Stimulated activated naive CD8-positive, alpha-beta T cell treated with anti-CD3 and anti-CD28 coated beads, Interleukin-15, Interleukin-2, amounts not matched to agents 100 ng/mL and 50 ng/mL, for 24 hours (primary cell): ENCODE measurements at regions not wholly inside any gene's neighbourhood (a gene's known extent, or its start where the extent isn't known, plus 50 kb on each side); places are given as distances from the start of the nearest gene placed in this dataset.

ENCODE experiments used
- H3K27ac Mint-ChIP-seq: one replicate; pipeline ENCODE4 v1.8.0; 2021; ENCODE audit warnings: mild to moderate bottlenecking, mixed read lengths
- H3K27me3 Mint-ChIP-seq: one replicate; pipeline ENCODE4 v1.8.0; 2021; ENCODE audit warnings: mixed read lengths
- H3K36me3 Mint-ChIP-seq: one replicate; pipeline ENCODE4 v1.8.0; 2021; ENCODE audit warnings: low read depth, mixed read lengths
- H3K4me1 Mint-ChIP-seq: one replicate; pipeline ENCODE4 v1.8.0; 2021; ENCODE audit warnings: low read depth, mixed read lengths
- H3K4me3 Mint-ChIP-seq: one replicate; pipeline ENCODE4 v1.8.0; 2021; ENCODE audit warnings: mild to moderate bottlenecking, mixed read lengths
- H3K9me3 Mint-ChIP-seq: one replicate; pipeline ENCODE4 v1.8.0; 2021; ENCODE audit warnings: mixed read lengths

DNA sequence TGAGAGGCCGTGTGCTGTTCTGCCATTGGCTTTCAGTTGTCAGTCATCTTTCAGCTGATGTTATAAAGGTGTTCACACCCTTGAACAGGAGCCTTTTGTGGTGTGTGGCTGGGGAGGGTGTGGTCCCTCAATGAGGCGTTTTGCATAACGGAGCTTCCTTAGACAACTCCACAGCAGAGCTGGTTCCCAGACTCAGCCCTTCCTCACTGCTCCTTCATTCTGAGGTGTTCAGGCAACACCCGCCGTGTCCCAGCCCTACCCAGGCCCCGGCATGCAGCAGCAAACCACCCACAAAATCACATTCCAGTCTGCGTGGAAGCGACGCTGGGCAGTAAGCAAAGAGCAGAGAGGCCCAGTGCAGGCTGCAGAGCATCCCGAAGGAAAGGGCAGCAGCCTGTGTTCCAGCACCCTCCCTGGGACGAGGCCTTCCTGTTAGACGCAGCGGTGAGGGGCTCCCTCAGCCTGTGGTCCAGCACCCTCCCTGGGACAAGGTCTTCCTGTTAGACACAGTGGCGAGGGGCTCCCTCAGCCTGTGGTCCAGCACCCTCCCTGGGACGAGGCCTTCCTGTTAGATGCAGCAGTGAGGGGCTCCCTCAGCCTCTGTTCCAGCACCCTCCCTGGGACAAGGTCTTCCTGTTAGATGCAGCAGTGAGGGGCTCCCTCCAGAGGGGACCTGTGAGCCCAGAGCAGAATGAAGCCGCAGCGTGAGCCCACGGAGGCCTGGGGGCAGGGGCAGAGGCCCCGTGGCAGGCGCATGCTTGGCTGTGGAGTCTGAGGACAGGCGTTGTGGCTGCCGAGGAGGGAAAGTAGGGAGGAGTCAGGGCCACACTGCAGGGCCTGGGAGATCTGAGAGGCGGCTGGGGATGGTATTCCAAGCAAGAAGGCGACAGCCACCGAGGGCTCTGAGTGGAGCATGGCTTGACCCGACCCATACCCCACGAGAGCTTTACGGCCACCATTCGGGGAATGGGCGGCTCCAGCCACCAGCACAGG lies 201.8 kb upstream of the HDAC4 start:
- no peak overlapping the region for H3K27ac Mint-ChIP-seq
- peaks cover 12% of the 10 kb centered on the region for H3K27me3 Mint-ChIP-seq
- no peaks in the 10 kb centered on the region for H3K36me3 Mint-ChIP-seq
- no peak overlapping the region for H3K4me3 Mint-ChIP-seq
- no peaks in the 10 kb centered on the region for H3K9me3 Mint-ChIP-seq
- peaks cover 3% of the 10 kb centered on the region for H3K4me1 Mint-ChIP-seq

DNA sequence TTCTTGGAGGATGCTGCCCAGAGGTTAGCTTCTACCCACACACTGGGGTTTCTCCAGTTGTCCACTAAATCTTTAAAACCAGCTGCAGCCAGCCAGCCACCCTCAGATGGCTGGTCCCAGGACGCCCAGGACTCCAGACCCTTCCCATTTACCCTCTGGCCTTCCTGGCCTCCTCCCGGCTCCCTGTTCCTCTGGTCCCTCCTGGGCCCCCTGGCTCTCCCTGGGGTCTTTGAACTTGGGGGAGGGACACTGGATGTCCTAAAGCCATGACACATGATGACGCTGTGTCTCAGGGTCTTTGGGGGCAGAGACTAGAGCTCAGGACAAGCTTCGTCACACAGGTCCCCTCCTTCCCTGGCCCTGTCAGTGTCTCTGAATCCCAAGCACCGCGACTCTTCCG lies 201.1 kb upstream of the HDAC4 start:
- peaks cover 3% of the 10 kb centered on the region for H3K4me1 Mint-ChIP-seq
- H3K4me3 Mint-ChIP-seq = no peak overlapping the region
- H3K27me3 Mint-ChIP-seq = peaks cover 9% of the 10 kb centered on the region
- H3K9me3 Mint-ChIP-seq = no peaks in the 10 kb centered on the region
- no peak overlapping the region for H3K27ac Mint-ChIP-seq
- no peaks in the 10 kb centered on the region for H3K36me3 Mint-ChIP-seq

- Mint-ChIP-seq H3K36me3 (no peaks in the 10 kb centered on the region), H3K4me1 (peaks cover 3% of the 10 kb centered on the region), H3K9me3 (no peaks in the 10 kb centered on the region), H3K27me3 (peaks cover 9% of the 10 kb centered on the region), H3K27ac (no peak overlapping the region), H3K4me3 (no peak overlapping the region)
These were observed 200.5 kb upstream of the HDAC4 start for GRCh38 chr2:239601201-239601851.

DNA sequence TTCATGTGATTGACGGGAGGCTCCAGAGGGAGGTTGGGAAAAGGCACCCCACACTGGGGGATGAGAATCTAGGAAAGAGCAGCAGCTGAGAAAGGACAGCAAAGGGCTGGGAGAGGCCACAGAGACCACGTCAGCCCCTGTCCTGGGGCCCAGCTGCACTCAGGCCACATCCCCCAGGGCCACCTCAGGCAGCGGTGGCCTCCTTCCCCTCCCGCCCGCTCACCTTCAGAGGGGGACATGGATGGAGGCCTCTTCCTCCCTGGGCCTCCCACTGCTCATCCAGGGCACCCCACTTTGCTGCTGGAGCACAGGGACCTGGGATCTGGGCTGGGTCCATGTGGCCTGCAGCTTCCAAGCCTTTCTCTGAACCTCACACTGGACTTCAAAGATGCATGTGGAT lies 199.8 kb upstream of the HDAC4 start:
- Mint-ChIP-seq H3K27ac (peak overlapping the region; percentile 36), H3K4me3 (no peak overlapping the region), H3K9me3 (no peaks in the 10 kb centered on the region), H3K36me3 (no peaks in the 10 kb centered on the region), H3K27me3 (peaks cover 5% of the 10 kb centered on the region), H3K4me1 (peaks cover 3% of the 10 kb centered on the region)

DNA sequence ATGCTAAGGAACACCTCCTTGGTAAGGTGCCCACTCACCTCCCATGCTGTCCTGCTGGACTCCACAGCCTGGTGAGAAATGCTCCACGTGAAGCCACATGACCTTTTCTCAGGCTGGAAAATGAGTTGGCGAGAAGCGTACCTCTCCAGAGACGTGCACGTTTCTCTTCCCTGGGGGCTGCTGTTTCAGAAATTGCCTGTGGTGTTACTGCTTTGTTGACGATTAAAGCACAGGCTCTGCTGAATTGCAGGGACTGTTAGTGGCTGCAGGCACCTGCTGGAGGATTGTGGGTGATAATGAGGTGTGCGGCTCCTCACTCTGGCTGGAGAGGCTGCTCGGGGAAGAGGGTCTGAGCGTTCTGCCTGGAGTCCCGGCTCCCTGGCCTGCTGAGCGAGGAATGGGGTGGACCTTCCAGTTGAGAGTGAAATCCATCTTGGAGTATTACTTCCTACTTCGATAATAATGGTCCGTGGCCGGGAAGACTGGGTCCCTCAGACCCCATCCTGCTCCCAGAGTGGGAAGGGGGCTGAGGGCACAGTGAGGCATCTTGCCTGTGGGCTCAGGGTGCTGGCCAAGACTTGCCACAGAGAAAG lies 199.3 kb upstream of the HDAC4 start:
- peak overlapping the region; percentile 36 for H3K27ac Mint-ChIP-seq
- no peaks in the 10 kb centered on the region for H3K9me3 Mint-ChIP-seq
- peaks cover 1% of the 10 kb centered on the region for H3K27me3 Mint-ChIP-seq
- peaks cover 3% of the 10 kb centered on the region for H3K4me1 Mint-ChIP-seq
- H3K36me3 Mint-ChIP-seq = no peaks in the 10 kb centered on the region
- H3K4me3 Mint-ChIP-seq = no peak overlapping the region

DNA sequence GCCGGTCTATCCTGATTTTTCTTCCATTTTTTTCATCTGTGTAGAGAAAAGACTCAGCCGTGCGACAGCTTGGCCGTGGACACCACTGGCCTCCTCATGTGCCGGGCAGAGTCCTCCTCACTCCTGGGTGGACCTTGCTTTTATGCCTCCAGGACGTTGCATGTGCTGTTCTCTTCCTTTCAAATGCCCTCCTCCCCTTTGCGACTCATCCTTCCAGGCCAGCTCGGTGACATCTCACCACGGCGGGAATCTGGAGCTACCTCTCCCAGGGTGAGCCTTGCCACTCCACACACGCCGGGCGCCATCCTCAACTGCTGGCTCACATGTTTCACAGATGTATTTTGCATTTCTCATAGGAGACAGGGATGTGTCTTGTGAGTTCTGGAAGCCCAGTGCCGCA lies 198.5 kb upstream of the HDAC4 start:
- H3K36me3 Mint-ChIP-seq = no peaks in the 10 kb centered on the region
- H3K9me3 Mint-ChIP-seq = no peaks in the 10 kb centered on the region
- H3K4me3 Mint-ChIP-seq = no peak overlapping the region
- H3K27me3 Mint-ChIP-seq = no peaks in the 10 kb centered on the region
- peaks cover 3% of the 10 kb centered on the region for H3K4me1 Mint-ChIP-seq
- H3K27ac Mint-ChIP-seq = no peak overlapping the region

DNA sequence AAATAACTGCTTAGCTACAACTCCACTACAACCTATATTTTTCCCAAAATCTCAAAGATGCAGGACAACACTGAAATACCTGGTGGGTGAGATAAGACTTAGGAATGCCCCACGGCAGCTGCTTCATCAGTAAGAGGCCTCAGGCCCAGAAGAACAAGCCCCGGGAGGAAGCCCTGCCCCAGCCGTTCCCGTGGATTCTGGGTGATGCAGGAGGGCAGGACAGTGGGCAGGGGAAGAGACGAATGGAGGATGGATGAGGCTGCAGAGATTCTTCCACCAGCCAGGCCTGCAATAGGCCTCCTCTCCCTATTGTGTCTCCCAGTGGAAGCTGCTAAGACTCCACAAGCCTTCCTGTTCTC lies 197.9 kb upstream of the HDAC4 start:
- Mint-ChIP-seq H3K27ac (no peak overlapping the region), H3K4me3 (no peak overlapping the region)

DNA sequence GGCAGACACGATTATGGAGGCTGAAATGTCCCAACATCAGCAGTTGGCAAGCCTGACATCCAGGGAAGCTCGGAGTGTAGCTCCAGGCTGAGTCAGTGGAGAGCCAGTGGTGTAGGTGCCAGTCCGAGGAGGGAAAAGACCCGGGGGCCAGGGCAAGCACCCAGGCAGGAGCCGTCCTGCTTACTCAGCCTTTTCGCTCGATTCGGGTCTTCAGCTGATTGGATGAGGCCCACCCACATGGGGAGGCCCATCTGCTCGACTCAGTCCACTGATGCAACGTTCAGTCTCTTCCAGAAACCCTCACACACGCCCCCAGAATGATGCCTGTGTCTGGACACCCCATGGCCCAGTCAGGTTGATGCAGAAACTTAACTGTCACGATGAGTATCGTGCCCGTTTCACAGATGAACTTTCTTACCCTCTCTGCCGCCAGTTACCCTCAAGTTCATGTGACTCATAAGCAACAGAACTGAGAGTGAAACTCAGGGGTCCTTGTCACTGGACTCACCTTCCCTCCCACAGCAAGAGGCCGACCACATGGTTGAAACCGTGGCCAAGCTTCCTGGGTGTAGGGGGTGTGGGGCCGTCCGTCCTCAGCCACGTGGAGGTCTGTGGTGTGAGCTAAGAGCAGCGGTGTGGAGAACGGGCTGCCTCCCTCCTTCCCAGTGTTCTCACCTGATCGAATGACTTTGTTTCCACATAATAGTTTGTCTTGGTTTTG lies 197.4 kb upstream of the HDAC4 start:
- Mint-ChIP-seq H3K9me3 (no peaks in the 10 kb centered on the region), H3K27ac (no peak overlapping the region), H3K36me3 (no peaks in the 10 kb centered on the region), H3K27me3 (no peaks in the 10 kb centered on the region), H3K4me3 (no peak overlapping the region), H3K4me1 (peaks cover 3% of the 10 kb centered on the region)

More for the DNA sequence above, 197.9 kb upstream of the HDAC4 start:
- Mint-ChIP-seq H3K36me3 (no peaks in the 10 kb centered on the region), H3K9me3 (no peaks in the 10 kb centered on the region), H3K4me1 (peaks cover 3% of the 10 kb centered on the region), H3K27me3 (no peaks in the 10 kb centered on the region)

DNA sequence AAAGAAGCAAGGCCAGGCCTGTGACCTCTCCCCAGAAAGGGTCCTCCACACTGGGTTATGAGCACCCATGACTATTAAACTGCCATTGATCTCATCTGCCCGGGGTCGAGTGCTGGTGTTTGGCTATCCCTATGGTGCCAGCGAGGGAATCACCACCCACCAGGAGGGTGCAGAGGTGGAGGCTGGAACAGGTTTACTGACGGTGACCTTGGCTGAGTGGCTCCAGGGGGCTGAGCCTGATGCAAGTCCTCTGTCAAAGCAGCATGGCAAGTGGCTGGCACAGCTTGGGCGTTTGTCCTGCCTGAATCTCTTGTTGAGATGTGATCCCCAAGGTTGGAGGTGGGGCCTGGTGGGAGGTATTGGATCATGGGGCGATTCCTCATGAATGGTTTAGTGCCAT lies 196.4 kb upstream of the HDAC4 start:
- Mint-ChIP-seq H3K4me1 (peaks cover 2% of the 10 kb centered on the region), H3K27me3 (no peaks in the 10 kb centered on the region), H3K27ac (no peak overlapping the region), H3K36me3 (no peaks in the 10 kb centered on the region), H3K4me3 (no peak overlapping the region), H3K9me3 (no peaks in the 10 kb centered on the region)

GRCh38 chr2:239596792-239597191 lies 196.0 kb upstream of the HDAC4 start:
- Mint-ChIP-seq H3K27ac (no peak overlapping the region), H3K4me3 (no peak overlapping the region), H3K9me3 (peaks cover 3% of the 10 kb centered on the region), H3K36me3 (no peaks in the 10 kb centered on the region), H3K27me3 (no peaks in the 10 kb centered on the region), H3K4me1 (no peaks in the 10 kb centered on the region)

DNA sequence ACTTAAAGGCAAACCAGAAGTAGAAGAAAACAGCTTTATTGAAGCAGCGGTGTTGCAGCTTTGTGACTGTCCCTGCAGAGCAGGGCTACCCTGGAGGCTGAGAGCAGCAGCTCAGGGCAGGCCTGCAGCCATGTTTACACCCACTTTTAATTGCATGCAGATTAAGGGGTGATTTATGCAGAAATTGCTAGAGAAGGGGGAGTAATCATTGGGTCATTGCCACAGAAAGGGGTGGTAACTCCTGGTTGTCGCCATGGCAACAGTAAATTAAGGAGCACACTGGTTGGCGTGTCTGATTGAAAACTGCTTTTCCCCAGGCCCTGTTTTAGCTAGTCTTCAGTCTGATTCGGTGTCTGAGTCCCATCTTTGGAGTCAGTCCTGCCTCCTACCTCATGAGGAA lies 195.4 kb upstream of the HDAC4 start:
- no peak overlapping the region for H3K4me3 Mint-ChIP-seq

DNA sequence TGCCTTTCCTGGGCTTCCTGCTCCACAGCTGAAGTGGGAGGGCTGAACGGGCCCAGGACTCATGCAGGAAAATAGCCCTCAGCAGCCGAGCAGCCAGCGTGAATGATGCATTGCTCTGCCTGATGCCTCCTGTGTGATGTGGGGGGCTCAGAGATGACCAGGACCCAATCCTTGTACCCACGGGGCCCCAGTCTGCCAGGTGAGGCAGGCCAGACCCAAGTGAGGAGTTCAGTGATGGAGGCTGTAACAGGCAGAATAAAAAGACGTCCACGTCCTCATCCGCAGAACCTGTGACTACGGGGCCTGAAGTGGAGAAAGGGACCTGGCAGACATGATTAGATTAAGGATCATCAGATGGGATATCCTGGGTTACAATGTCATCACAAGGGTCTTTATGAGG lies 194.9 kb upstream of the HDAC4 start:
- no peak overlapping the region for H3K4me3 Mint-ChIP-seq
- H3K27me3 Mint-ChIP-seq = no peaks in the 10 kb centered on the region
- H3K9me3 Mint-ChIP-seq = peaks cover 5% of the 10 kb centered on the region
- no peak overlapping the region for H3K27ac Mint-ChIP-seq
- H3K36me3 Mint-ChIP-seq = no peaks in the 10 kb centered on the region
- H3K4me1 Mint-ChIP-seq = no peaks in the 10 kb centered on the region

More for the DNA sequence above, 195.4 kb upstream of the HDAC4 start:
- Mint-ChIP-seq H3K4me1 (no peaks in the 10 kb centered on the region), H3K27me3 (no peaks in the 10 kb centered on the region), H3K36me3 (no peaks in the 10 kb centered on the region), H3K9me3 (peaks cover 5% of the 10 kb centered on the region), H3K27ac (no peak overlapping the region)

GRCh38 chr2:239594772-239595608 lies 194.2 kb upstream of the HDAC4 start:
- H3K27ac Mint-ChIP-seq = no peak overlapping the region
- H3K4me1 Mint-ChIP-seq = no peaks in the 10 kb centered on the region
- no peak overlapping the region for H3K4me3 Mint-ChIP-seq
- peaks cover 5% of the 10 kb centered on the region for H3K9me3 Mint-ChIP-seq
- no peaks in the 10 kb centered on the region for H3K27me3 Mint-ChIP-seq
- no peaks in the 10 kb centered on the region for H3K36me3 Mint-ChIP-seq
